ENCODE measurements at regions not wholly inside any gene's neighbourhood (a gene's known extent, or its start where the extent isn't known, plus 50 kb on each side); places are given as distances from the start of the nearest gene placed in this dataset.

DNA sequence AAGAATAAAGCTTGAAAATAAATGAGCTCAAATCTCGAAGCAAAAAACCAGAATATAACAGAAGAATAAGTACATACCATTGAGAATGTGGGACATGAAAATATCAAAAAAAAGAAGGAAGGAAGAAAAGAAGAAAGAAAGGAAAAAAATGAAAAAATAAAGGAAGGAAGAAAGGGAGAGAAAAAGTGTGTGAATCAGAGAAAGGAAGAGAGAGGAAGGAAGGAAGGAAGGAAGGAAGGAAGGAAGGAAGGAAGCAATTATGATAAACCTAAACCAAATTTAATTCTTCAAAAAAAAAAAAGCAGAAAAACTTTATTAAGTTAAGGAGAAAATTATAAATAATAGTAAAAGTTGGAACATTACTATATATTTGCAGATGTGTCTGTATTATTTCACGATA, 949.8 kb downstream of the NLGN4X start:
- no peak for DNase-seq

DNA sequence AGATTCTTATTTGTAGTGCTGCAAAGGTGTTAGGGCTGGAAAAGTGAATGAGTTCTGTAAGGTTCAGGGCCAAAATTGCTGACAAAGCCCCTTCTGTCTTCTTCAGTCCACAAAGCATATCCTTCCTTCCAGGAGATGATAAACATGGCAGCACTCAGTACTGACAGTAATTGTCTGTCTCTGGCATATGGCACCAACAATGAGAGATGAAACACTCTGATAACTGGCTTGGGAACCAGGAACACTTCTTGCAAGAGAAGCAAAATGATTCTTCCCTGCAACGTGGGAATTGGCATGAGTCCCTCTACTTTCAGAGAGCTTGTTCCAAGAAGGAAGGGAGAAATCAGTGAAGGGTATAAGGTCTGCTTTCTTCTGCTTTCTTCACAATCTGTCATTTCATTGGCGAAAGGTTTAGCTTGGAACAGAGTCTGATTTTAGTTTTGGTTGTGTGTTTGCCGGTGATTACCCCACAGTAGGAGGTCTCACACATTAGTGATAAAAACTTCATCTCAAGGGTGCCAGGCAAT, 963.3 kb downstream of the NLGN4X start:
- DNase-seq: no peak

DNA sequence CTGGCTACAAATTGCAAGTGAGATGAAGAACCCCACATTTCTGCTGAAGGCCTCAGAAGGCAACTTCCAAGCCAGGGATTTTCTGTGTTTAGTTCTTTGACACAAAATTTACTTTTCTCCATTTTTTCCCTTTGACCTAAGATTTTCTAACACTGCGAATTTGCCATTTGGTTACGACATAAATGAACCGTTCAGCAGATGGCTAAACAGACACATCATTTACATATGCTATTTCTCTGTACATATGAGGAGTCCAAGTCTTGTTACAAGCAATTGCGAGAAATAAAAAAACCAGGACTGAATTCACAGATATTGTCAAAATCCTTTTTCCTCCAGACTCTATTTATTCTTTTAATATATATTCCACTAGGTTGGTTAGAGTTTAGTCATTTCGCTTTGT, 978.6 kb downstream of the NLGN4X start:
- no peak for DNase-seq

DNA sequence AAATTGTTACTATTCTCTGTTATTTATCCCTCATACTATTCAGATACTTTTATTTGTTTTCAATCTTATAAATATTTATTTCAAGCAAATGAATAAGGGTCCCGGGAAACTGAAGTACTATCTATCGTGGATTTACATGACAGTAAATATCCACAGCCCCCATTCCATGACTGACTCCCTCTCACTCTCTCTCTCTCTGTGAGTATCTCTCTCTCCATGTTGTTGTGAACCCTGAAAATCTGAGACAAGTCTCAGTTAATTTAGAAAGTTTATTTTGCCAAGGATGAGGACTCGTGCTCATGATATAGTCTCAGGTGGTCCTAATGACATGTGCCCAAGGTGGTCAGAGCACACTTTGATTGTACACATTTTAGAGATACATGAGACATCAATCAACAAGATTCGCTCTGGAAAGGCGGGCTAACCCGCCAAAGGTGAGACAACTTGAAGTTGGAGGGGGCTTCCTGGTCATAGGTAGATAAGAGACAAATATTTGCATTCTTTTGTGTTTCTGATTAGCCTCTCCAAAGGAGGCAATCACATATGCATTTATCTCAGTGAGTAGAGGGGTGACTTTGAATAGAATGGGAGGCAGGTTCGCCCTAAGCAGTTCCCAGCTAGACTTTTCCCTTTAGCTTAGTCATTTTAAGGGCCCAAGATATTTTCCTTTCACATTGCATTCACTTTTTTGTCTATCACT, 986.4 kb downstream of the NLGN4X start:
- DNase-seq: no peak

DNA sequence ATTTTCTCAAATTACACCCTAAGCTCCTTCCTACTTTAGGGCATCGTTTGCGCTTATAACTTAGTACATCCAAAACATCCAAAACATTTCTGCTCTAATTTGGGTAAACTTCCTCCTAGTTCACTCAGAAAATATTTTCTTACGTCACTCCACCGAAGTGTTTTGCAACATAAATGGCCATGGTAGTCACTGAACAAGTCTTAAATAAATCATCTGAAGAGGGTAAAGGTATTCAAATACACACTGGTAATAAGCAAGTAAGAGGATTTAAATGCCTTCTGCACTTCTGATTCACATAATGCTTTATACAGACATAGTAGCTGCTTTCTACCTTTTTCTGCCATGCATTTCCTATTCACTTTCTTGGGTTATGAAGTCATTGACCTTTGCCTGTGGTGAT, 991.9 kb downstream of the NLGN4X start:
- DNase-seq: no peak

DNA sequence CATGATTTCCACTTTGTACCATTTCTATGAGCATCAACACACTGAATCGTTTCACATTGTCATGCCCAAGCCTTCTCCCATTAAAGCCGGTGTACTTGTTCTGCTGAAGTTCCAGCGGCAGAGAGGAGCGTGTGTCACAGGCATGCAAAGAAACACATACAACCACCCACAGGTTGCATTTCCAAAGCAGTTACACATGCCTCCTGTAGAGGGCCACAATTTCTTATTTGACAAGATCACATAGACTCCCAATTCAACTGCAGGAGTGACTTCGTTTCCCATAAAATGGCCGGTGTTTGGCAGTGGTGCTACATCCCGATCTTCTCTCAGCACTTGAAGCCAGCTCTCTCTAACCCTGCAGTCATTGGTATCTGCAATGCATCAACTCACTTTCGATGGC, 992.6 kb downstream of the NLGN4X start:
- no peak for DNase-seq

DNA sequence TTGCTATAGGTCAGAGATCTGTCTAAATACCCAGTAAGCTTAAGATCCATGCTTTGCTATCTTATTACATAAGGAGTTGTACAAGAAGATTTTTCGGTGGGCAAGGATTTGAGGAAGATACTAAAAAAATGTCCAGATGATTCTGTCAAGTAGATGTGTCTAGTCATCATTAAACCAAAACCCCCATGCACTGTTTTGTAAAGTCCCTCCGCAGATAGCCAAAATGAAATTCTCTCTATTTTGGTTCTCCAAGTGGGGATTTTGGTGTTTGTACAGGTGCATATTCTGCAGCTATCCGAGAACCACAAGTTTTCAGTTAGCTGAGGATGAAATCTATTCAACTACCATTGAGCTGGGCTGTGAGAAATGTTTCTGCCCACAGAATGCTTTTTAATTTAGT, 994.8 kb downstream of the NLGN4X start:
- no peak for DNase-seq

DNA sequence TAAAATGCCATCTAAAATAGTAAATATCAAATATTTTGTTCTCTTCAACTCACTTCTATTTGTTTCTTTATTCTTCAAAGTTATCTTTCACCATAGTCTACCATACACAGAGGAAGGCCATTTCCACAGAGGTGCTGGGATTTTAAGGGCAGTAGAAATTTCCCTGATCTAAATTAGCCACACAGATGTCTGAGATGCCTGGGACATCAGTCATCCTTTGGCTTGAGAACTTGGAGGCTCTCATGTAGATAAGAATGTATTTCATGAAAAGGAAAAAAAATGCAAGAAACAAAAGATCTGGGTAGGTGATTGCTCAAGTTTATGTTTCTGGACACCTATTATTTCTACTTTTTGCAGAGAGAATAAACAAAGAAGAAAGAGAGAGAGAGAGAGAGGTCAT, 1008.2 kb downstream of the NLGN4X start:
- DNase-seq: no peak

DNA sequence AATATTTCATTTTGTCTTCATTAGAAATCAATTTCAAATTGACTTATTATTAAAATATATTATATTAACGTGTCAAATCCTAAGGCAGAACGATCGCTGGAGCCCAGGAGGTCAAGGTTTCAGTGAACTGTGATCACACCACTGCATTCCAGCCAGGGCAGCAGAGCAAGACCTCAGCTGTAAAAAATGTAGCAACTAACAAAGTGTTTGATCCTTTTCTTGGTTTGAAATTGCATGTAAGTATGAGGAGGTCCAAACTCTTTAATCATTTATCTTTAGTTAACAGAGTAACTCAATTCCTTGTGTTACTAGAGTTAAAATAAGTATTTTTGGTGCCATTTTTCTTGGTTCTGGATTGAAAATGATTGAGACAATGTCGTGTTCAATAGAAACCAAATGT, 1033.9 kb downstream of the NLGN4X start:
- no peak for DNase-seq

DNA sequence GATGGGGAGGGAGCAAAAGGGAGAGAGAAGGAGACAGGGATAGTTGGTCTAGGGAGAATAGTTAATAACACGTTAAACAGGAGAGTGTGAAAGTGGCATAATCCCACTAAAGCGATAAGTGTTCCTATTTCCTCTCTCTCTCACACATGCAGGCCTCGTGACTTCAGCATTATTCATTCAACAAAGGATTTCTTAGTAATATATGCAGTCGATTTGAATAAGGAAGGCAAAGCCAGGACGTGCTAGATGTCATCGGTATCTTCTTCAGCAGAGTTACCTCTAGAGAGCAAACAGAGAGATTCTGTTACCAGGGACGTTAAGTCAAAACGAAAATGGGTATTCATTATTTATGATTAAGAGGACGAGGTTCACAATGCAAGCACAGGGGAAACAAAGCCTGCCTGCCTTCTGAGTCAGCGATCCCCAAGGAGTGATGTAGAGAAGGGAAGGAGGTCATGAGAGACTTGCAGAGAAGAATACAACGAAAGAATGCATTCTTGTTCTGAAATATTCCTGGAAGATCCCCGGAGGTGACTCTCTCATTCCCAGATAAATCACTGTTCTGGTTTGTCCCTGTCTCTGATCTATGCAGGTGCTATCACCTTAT, 1048.4 kb downstream of the NLGN4X start:
- DNase-seq: no peak

DNA sequence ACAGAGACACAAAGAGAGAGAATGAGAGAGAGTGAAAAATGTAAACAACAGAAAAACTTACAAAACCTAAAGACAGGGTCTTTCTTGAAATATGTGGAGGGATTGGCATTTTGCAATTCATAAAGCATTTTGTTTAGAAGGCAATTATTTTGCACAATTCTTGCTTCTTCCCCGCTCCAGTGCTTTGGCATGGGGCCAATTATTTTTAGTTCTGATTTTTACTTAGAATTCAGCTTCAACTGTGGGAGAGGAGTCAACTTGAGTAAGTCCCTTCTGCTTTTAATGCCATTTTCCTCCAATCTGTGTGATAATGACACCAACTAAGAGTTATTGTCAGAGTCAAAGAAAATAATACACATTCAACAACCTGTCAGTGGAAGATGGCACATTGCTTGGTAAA, 1051.9 kb downstream of the NLGN4X start:
- no peak for DNase-seq

DNA sequence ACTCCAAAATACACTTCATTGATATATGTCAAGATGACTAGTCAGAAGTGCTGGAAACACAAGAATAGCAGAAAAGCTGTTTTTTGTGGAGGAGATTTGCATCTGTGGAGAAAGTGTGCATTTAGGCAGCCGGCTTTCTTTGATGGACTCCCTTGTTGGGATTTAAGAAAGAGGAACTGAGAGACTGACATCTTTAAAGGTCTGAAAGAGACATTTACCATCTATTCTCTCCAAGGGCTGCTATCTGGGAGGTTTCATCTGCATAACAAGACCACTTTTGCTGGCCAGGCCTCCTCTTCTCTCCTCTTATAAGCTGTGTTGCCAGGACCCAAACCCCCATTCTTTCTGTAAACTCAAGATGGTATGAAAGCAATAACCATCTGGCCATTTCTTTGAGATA, 1065.0 kb downstream of the NLGN4X start:
- DNase-seq: no peak

DNA sequence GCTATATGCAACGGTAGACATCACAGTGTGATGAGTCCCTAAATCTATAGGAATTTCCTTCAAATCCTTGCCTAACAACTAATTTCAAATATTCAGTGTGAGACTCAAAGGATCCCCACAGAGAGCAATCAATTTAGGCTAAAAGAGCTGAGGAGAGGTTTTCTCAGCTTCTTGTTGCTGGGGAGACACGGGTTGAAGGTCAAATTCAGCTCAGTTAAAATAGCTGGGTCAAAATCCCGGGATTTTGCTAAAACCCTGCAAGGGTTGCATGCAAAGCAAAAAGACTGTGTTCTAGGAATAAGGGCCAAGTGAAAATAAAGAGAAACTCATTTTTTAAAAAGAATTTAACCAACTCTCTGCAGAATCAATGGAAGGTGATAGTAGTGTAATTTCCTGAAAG, 1073.4 kb downstream of the NLGN4X start:
- no peak for DNase-seq

DNA sequence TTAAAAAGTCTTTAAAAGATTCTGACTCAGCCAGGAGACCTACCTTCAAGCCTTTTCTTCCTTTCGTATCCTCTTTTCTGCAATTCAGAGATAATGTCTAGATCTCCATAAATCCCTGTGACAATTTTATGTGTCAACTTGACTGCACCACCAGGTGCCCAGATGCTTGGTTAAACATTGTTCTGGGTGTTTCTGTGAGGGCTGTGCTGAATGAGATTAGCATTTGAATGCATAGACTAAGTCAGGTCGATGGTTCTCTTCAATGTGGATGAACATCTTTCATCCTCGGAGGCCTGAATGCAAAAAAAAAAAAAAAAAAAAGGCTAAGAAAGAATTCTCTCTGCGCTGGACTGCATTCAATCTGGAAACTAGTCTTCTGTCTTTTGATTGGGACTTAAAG, 1082.7 kb downstream of the NLGN4X start:
- DNase-seq: no peak

DNA sequence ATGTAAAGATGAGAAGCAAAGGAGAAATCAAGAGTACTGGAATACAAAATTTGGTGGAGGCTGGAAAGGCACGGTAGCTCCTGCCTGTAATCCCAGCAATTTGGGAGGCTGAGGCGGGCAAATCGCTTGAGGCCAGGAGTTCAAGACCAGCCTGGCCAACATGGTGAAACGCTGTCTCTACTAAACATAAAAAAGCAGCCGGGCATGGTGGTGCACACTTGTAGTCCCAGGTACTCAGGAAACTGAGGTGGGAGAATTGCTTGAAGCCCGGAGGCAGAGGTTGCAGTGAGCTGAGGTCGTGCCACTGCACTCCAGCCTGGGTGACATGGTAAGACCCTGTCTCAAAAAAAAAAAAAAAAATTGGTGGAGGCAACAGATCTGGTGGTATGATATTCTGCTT, 1086.0 kb downstream of the NLGN4X start:
- DNase-seq: no peak

DNA sequence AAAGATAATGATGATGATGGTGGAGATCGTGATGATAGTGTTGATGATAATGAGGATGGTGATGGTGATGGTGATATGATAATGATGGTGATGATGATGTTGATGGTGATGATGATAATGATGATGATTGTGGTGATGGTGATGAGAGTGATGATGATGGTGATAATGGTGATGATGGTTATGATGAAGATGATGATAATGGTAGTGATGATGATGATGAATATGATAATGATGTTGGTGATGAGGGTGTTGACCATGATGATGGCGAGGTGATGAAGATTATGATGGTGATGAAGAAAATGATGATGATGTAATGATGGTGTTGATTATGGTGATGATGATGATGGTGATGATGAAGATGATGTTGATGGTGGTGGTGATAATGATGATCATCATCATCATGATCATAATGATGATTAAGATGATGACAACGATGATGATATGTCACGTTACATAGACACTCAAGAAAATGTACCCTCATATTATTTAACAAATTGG, 1106.4 kb downstream of the NLGN4X start:
- no peak for DNase-seq

DNA sequence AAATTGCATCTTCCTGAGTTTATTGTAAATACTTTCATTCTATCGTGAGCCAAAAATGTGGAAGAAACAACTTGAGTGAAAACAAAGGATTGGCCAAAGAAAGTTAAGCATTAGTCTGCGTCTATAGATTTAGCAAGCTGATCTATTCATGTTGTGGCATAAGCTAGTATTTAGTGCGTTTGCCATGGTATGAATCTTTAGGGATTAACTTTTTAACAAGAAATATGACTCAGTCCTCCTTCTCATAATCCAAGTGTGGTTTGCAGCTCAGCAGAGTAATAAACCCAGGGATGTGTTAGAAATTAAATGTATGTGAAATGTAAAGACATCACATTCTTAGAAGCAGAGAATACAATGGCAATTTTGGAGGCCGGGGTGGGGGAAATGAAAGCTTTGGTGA, 1110.9 kb downstream of the NLGN4X start:
- DNase-seq: no peak

DNA sequence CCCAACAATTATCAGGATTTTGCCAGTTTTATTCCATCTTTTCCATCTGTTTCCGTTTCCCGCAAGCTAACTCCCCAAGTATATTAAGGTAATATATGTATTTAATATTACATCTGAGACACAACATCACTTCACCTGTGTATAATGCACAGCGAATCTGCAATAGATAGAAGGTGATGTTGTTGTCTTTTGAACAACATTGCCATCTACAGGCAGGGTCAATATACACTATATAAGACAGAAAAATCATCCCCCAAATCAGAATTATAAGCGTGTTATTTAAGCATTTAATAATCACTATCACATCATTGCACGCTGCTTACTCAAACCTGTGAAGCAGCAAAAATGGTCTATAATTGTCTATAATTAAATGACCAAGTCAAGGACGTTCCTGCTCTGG, 1115.5 kb downstream of the NLGN4X start:
- DNase-seq: no peak

DNA sequence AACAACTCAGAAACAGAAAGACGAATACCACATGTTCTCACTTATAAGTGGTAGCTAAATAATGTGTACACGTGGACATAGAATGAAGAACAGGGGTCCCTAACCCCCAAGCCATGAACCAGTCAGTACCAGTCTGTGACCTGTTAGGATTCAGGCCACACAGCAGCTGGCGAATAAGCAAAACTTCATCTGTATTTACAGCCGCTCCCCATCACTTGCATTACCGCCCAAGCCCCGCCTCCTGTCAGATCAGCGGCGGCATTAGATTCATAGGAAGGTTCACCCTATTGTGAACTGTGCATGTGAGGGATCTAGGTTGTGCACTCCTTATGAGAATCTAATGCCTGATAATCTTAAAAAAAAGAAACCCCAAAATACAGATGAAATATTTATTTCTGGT, 1128.7 kb downstream of the NLGN4X start:
- no peak for DNase-seq

DNA sequence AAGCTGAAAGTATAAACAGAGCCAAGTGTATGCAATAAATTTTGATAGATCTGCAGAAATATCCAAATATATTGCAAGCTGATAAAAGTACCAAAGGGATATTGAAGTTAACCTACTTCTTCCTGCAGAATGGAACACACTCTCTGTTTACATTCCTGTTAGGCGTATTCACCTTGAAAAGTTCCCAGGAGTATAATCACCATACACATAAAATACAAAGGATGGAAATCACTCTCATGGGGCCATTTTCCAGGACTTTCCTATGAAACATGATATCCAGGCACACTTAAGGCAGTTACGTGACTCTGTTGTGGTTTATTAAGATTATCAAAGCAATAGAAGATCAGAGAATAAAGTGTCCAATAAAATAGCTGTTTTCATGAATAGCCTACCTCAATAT, 1142.3 kb downstream of the NLGN4X start:
- DNase-seq: no peak

DNA sequence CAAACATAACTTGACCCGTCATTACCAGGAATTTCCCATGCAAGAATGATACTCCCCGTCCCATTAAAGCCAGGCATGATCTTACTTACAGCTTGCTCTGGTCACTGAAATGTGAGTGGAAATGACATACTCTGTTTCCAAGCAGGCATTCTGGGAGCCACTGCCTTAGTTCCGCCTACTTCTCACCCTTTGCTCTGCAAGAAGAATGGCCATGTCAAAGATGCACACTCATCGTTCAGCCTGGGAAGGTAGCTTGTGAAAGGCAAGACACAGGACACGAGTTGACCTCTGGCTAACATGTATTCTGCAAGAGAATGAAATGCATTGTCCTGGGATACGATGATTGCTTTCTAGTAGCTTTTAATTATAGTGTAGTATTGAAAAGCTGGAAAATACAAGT, 1144.4 kb downstream of the NLGN4X start:
- no peak for DNase-seq

DNA sequence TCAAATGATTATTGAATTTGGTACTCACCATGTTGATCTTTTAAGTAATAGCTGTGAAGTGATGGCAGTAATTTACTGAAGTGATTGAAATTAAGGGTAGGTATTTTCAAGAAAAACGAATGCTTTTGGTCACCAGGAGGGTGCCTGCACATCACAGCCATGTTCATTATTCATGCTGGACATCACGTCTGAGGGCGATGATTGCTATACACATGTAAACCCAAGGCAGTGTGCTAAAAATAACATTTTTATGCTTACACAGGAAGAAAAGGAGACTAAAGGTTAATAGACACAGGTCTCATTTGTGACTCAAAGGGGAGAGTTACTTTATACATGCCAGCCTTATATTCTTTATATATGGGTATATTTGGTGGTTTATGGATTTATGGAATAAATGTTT, 1146.0 kb downstream of the NLGN4X start:
- no peak for DNase-seq

DNA sequence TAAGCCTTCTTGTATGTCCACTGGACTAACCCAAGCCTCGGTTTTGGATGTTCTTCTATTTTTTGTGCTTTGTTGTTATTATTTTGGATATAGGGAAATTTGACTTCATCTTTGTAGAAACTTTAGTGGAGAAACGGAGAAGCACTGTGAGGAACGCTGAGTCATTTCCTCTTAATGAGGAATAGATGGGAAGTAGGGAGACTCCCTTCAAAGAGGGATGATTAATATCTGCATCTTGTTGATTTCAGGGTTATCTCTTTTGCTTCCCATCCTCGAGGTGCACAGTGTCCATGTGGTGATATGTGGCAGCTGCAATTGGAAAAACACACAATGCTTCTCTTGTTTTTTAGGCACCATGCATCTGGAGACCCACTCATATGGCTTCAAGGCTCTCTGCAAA, 1147.9 kb downstream of the NLGN4X start:
- no peak for DNase-seq

DNA sequence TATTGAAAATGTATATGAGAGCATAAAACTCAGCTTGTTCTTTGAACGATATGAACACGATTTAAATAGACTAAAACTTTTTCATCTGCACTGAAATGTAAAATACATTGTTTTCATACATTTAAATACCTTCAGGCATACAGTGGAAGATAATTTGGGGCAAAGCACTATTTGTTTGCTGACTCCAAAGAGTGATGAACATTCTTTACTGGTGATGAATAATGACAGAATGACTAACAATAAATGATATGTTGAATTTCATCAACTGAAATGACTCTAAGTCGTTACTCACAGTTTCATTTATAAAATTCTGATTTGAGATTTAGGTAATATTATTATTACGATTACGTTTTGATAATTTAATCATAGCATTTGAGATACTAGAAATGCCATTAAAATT, 1160.1 kb downstream of the NLGN4X start:
- no peak for DNase-seq

DNA sequence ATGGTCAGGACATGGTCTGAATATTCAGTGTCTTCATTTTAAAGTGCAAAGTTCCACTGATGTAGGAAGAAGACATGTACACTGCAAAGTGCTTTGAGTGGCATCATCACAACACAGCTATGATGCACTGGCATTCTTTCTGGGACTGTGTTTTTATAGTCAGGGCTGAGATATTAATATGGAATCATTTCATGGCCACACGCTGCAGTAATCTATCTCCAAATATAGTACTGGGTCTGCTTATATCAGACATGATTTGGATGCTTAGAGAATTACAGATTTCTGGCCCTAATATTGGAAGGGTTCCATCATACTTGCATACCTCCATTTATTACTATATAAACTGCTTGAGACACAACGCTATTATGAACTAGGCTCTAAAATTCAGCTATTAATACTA, 1170.9 kb downstream of the NLGN4X start:
- DNase-seq: no peak
